ENCODE measurements at regions not wholly inside any gene's neighbourhood (a gene's known extent, or its start where the extent isn't known, plus 50 kb on each side); places are given as distances from the start of the nearest gene placed in this dataset.

GRCh38 chr15:59953392-59953883 lies 50.7 kb upstream of the FOXB1 start:
- Histone ChIP-seq H3K4me1 (no peaks in the 10 kb centered on the region), H3K4me3 (ENCODE audit: low read depth, low read length) (no peak overlapping the region), H3K27me3 (replicated peaks; ENCODE audit: control insufficient read depth, insufficient read depth, low read length) (no peaks in the 10 kb centered on the region), H3K36me3 (ENCODE audit: control insufficient read depth, insufficient read depth, low read length) (no peaks in the 10 kb centered on the region), H3K9me3 (no peaks in the 10 kb centered on the region)
- H3K36me3 Mint-ChIP-seq (ENCODE audit: insufficient read depth, unreplicated experiment): no peaks in the 10 kb centered on the region
- no peaks in the 10 kb centered on the region for H3K4me1 Mint-ChIP-seq (ENCODE audit: low read depth, unreplicated experiment)
- CTCF ChIA-PET: no interaction called here
- POLR2A ChIA-PET: interaction anchor here (0.7 kb wide), 1 partner anchor 174 kb away, joined by 4 read pairs; no protein-coding TSS in a partner anchor
- H3K27me3 Mint-ChIP-seq (ENCODE audit: insufficient read depth, unreplicated experiment): peaks cover 3% of the 10 kb centered on the region
- BruUV-seq (replicated peaks): no TSS peak
- no peaks in the 10 kb centered on the region for H3K9me3 Mint-ChIP-seq (ENCODE audit: unreplicated experiment)
- TF ChIP-seq, protein P1, sequence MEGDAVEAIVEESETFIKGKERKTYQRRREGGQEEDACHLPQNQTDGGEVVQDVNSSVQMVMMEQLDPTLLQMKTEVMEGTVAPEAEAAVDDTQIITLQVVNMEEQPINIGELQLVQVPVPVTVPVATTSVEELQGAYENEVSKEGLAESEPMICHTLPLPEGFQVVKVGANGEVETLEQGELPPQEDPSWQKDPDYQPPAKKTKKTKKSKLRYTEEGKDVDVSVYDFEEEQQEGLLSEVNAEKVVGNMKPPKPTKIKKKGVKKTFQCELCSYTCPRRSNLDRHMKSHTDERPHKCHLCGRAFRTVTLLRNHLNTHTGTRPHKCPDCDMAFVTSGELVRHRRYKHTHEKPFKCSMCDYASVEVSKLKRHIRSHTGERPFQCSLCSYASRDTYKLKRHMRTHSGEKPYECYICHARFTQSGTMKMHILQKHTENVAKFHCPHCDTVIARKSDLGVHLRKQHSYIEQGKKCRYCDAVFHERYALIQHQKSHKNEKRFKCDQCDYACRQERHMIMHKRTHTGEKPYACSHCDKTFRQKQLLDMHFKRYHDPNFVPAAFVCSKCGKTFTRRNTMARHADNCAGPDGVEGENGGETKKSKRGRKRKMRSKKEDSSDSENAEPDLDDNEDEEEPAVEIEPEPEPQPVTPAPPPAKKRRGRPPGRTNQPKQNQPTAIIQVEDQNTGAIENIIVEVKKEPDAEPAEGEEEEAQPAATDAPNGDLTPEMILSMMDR (IDR thresholded peaks at IDR 0.05; ENCODE audit: insufficient read depth in 1 of 2, low read depth in 1 of 2, low read length in 1 of 2, severe bottlenecking in 1 of 2, unreplicated experiment in 1 of 2): no peak
- H3K27ac Mint-ChIP-seq (ENCODE audit: unreplicated experiment): no peak overlapping the region
- H3K4me3 Mint-ChIP-seq (ENCODE audit: unreplicated experiment): no peak overlapping the region
- intact Hi-C loops (cut with micrococcal nuclease; ENCODE audit: unreplicated experiment): no loop called here
- DNase-seq: peak in 1 of 2 experiments; percentile 3

GRCh38 chr15:59952960-59953359 lies 51.2 kb upstream of the FOXB1 start:
- Histone ChIP-seq H3K4me1 (no peaks in the 10 kb centered on the region), H3K36me3 (ENCODE audit: control insufficient read depth, insufficient read depth, low read length) (no peaks in the 10 kb centered on the region), H3K9me3 (no peaks in the 10 kb centered on the region), H3K27me3 (replicated peaks; ENCODE audit: control insufficient read depth, insufficient read depth, low read length) (no peaks in the 10 kb centered on the region), H3K4me3 (ENCODE audit: low read depth, low read length) (no peak overlapping the region)
- Mint-ChIP-seq H3K27me3 (ENCODE audit: insufficient read depth, unreplicated experiment) (peaks cover 3% of the 10 kb centered on the region), H3K27ac (ENCODE audit: unreplicated experiment) (no peak overlapping the region), H3K4me3 (ENCODE audit: unreplicated experiment) (no peak overlapping the region), H3K4me1 (ENCODE audit: low read depth, unreplicated experiment) (no peaks in the 10 kb centered on the region), H3K9me3 (ENCODE audit: unreplicated experiment) (no peaks in the 10 kb centered on the region), H3K36me3 (ENCODE audit: insufficient read depth, unreplicated experiment) (no peaks in the 10 kb centered on the region)
- intact Hi-C loops (cut with micrococcal nuclease; ENCODE audit: unreplicated experiment): no loop called here
- BruUV-seq (replicated peaks): no TSS peak
- no peak for DNase-seq
- TF ChIP-seq, protein P1 (IDR thresholded peaks at IDR 0.05; ENCODE audit: insufficient read depth in 1 of 2, low read depth in 1 of 2, low read length in 1 of 2, severe bottlenecking in 1 of 2, unreplicated experiment in 1 of 2): no peak
- POLR2A ChIA-PET: interaction anchor here (0.7 kb wide), 1 partner anchor 174 kb away, joined by 4 read pairs; no protein-coding TSS in a partner anchor
- CTCF ChIA-PET: no interaction called here

DNA sequence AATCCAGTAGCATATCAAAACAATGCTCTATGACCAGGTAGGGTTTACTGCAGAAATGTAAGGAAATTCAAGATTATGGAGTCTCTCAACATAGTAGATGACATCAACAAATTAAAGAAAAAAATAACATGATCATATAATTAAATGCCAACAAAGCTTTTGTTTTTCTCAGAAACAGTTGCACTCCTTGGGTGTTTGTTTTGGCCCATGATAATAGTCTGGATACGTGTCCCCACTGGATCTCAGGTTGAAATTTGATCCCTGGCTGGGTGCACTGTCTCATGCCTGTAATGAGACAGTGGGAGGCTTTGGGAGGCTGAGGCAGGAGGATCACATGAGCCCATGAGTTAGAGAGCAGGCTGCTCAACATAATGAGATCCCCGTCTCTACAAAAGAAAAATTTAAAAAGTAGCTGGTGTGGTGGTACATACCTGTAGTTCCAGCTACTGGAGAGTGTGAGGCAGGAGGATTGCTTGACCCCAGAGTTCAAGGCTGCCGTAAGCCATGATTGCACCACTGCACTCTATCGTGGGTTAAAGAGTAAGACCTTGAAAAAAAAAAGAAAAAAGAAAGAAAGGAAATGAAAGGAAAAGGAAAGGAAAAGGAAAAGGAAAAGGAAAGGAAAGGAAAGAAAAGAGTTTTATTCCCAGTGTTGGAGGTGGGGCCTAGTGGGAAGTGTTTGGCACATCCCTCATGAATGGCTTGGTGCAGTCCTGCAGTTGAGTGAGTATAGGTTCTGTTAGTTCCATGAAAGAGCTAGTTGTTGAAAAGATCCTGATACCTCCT lies 53.3 kb upstream of the FOXB1 start:
- DNase-seq: no peak
- no peaks in the 10 kb centered on the region for H3K9me3 Mint-ChIP-seq (ENCODE audit: unreplicated experiment)
- H3K27ac Mint-ChIP-seq (ENCODE audit: unreplicated experiment): no peak overlapping the region
- no peaks in the 10 kb centered on the region for H3K36me3 ChIP-seq (ENCODE audit: control insufficient read depth, insufficient read depth, low read length)
- no peaks in the 10 kb centered on the region for H3K4me1 Mint-ChIP-seq (ENCODE audit: low read depth, unreplicated experiment)
- POLR2A ChIA-PET: interaction anchor here (0.5 kb wide), 1 partner anchor 299 kb away, joined by 3 read pairs; no protein-coding TSS in a partner anchor
- TF ChIP-seq, protein P1 (IDR thresholded peaks at IDR 0.05; ENCODE audit: insufficient read depth in 1 of 2, low read depth in 1 of 2, low read length in 1 of 2, severe bottlenecking in 1 of 2, unreplicated experiment in 1 of 2): no peak
- no peak overlapping the region for H3K4me3 ChIP-seq (ENCODE audit: low read depth, low read length)
- no TSS peak for BruUV-seq (replicated peaks)
- no peaks in the 10 kb centered on the region for H3K9me3 ChIP-seq
- intact Hi-C loops (cut with micrococcal nuclease; ENCODE audit: unreplicated experiment): no loop called here
- peaks cover 3% of the 10 kb centered on the region for H3K27me3 Mint-ChIP-seq (ENCODE audit: insufficient read depth, unreplicated experiment)
- no peaks in the 10 kb centered on the region for H3K36me3 Mint-ChIP-seq (ENCODE audit: insufficient read depth, unreplicated experiment)
- H3K4me3 Mint-ChIP-seq (ENCODE audit: unreplicated experiment): no peak overlapping the region
- no peaks in the 10 kb centered on the region for H3K27me3 ChIP-seq (replicated peaks; ENCODE audit: control insufficient read depth, insufficient read depth, low read length)
- CTCF ChIA-PET: no interaction called here
- no peaks in the 10 kb centered on the region for H3K4me1 ChIP-seq

Data from Caco-2 (cell line).